Frontal cortex (tissue), 3 donors: ENCODE measurements at regions not wholly inside any gene's neighbourhood (a gene's known extent, or its start where the extent isn't known, plus 50 kb on each side); places are given as distances from the start of the nearest gene placed in this dataset.

Experiments
- DNase-seq, 2 donors: peaks; one replicate each; pipeline ENCODE4 v3.0.0; 2012; ENCODE audit warnings: low spot score in 2 of 2
- FAIRE-seq: peaks from 2 replicates; lab custom pipeline; 2012; peaks lifted over from hg19 to GRCh38; lab: Jason Lieb, UNC
- donor health status: control.
- donor health status: control.
- donor health status: control.

GRCh38 chr18:42436222-42436765 is 481.3 kb downstream of the PIK3C3 start:
- FAIRE-seq = no peak
- no peak for DNase-seq

- FAIRE-seq (no peak), DNase-seq (no peak)
These were observed 482.0 kb downstream of the PIK3C3 start for GRCh38 chr18:42437001-42437400.

- FAIRE-seq (no peak), DNase-seq (no peak)
These were observed 482.6 kb downstream of the PIK3C3 start for GRCh38 chr18:42437646-42438045.

GRCh38 chr18:42442656-42443055 is 487.6 kb downstream of the PIK3C3 start:
- no peak for FAIRE-seq
- DNase-seq = no peak

GRCh38 chr18:42444349-42444748 is 489.3 kb downstream of the PIK3C3 start:
- FAIRE-seq = no peak
- DNase-seq = no peak

GRCh38 chr18:42445359-42445758 is 490.3 kb downstream of the PIK3C3 start:
- FAIRE-seq (no peak), DNase-seq (no peak)

- FAIRE-seq (no peak), DNase-seq (no peak)
These were observed 491.2 kb downstream of the PIK3C3 start for GRCh38 chr18:42446195-42446594.

GRCh38 chr18:42447688-42448087 is 492.7 kb downstream of the PIK3C3 start:
- FAIRE-seq (no peak), DNase-seq (no peak)

- no peak for FAIRE-seq
- no peak for DNase-seq
These were observed 503.2 kb downstream of the PIK3C3 start for GRCh38 chr18:42458226-42458625.

GRCh38 chr18:42459873-42460272 is 504.8 kb downstream of the PIK3C3 start:
- no peak for FAIRE-seq
- no peak for DNase-seq

GRCh38 chr18:42471885-42472284 is 516.9 kb downstream of the PIK3C3 start:
- no peak for FAIRE-seq

GRCh38 chr18:42473611-42474010 is 518.6 kb downstream of the PIK3C3 start:
- FAIRE-seq (no peak), DNase-seq (no peak)

More at GRCh38 chr18:42471885-42472284, 516.9 kb downstream of the PIK3C3 start:
- DNase-seq = no peak

GRCh38 chr18:42474577-42474976 is 519.5 kb downstream of the PIK3C3 start:
- FAIRE-seq = no peak

GRCh38 chr18:42475157-42475556 is 520.1 kb downstream of the PIK3C3 start:
- no peak for DNase-seq
- FAIRE-seq = no peak

More at GRCh38 chr18:42474577-42474976, 519.5 kb downstream of the PIK3C3 start:
- no peak for DNase-seq

- no peak for FAIRE-seq
- DNase-seq = no peak
These were observed 522.2 kb downstream of the PIK3C3 start for GRCh38 chr18:42477267-42477666.

- FAIRE-seq (no peak), DNase-seq (no peak)
These were observed 525.4 kb downstream of the PIK3C3 start for GRCh38 chr18:42480441-42480840.

GRCh38 chr18:42484648-42485047 is 529.6 kb downstream of the PIK3C3 start:
- no peak for DNase-seq
- no peak for FAIRE-seq

- no peak for DNase-seq
- FAIRE-seq = no peak
These were observed 531.2 kb downstream of the PIK3C3 start for GRCh38 chr18:42486271-42486670.

- FAIRE-seq = no peak
- no peak for DNase-seq
These were observed 553.8 kb downstream of the PIK3C3 start for GRCh38 chr18:42508683-42509296.

- FAIRE-seq (no peak), DNase-seq (no peak)
These were observed 554.8 kb downstream of the PIK3C3 start for GRCh38 chr18:42509750-42510415.

- DNase-seq = no peak
These were observed 555.5 kb downstream of the PIK3C3 start for GRCh38 chr18:42510540-42510939.

More at GRCh38 chr18:42510540-42510939, 555.5 kb downstream of the PIK3C3 start:
- no peak for FAIRE-seq
